Left forelimb (tissue), 1 donor: ENCODE measurements at regions not wholly inside any gene's neighbourhood (a gene's known extent, or its start where the extent isn't known, plus 50 kb on each side); places are given as distances from the start of the nearest gene placed in this dataset.

Source experiments
- DNase-seq: peaks from one replicate; pipeline ENCODE4 v3.0.0-alpha.2; 2018; ENCODE audit warnings: low spot score

GRCh38 chr14:87524011-87524410 is 469.0 kb downstream of the GALC start:
- DNase-seq, result no peak

- no peak for DNase-seq
Observed at GRCh38 chr14:87522575-87522974, 470.4 kb downstream of the GALC start.

- DNase-seq, result no peak
Observed at GRCh38 chr14:87508333-87508732, 484.6 kb downstream of the GALC start.

- no peak for DNase-seq
Observed at GRCh38 chr14:87503711-87504110, 489.3 kb downstream of the GALC start.

GRCh38 chr14:87497301-87497700 is 495.7 kb downstream of the GALC start:
- no peak for DNase-seq

- DNase-seq, result no peak
Observed at GRCh38 chr14:87494010-87494409, 499.0 kb downstream of the GALC start.

- no peak for DNase-seq
Observed at GRCh38 chr14:87492561-87492960, 500.4 kb downstream of the GALC start.

GRCh38 chr14:87491816-87492215 is 501.2 kb downstream of the GALC start:
- no peak for DNase-seq

- no peak for DNase-seq
Observed at GRCh38 chr14:87489196-87489819, 503.7 kb downstream of the GALC start.

GRCh38 chr14:87483271-87484260 is 509.4 kb downstream of the GALC start:
- no peak for DNase-seq

GRCh38 chr14:87468531-87468930 is 524.5 kb downstream of the GALC start:
- DNase-seq, result no peak

- no peak for DNase-seq
Observed at GRCh38 chr14:87467578-87467977, 525.4 kb downstream of the GALC start.

GRCh38 chr14:87465770-87466169 is 527.2 kb downstream of the GALC start:
- DNase-seq, result no peak

- DNase-seq, result no peak
Observed at GRCh38 chr14:87461704-87462103, 531.3 kb downstream of the GALC start.

- DNase-seq, result no peak
Observed at GRCh38 chr14:87457720-87458119, 535.3 kb downstream of the GALC start.

- DNase-seq, result no peak
Observed at GRCh38 chr14:87450193-87450592, 542.8 kb downstream of the GALC start.

GRCh38 chr14:87449016-87449415 is 544.0 kb downstream of the GALC start:
- no peak for DNase-seq

GRCh38 chr14:87443787-87444186 is 549.2 kb downstream of the GALC start:
- no peak for DNase-seq

- DNase-seq, result no peak
Observed at GRCh38 chr14:87443039-87443438, 549.9 kb downstream of the GALC start.

- no peak for DNase-seq
Observed at GRCh38 chr14:87437158-87437557, 555.8 kb downstream of the GALC start.

- DNase-seq, result no peak
Observed at GRCh38 chr14:87434680-87435079, 558.3 kb downstream of the GALC start.

GRCh38 chr14:87434011-87434410 is 559.0 kb downstream of the GALC start:
- no peak for DNase-seq

GRCh38 chr14:87432698-87433097 is 560.3 kb downstream of the GALC start:
- no peak for DNase-seq
